Muscle of leg (tissue), 3 donors: ENCODE measurements at regions not wholly inside any gene's neighbourhood (a gene's known extent, or its start where the extent isn't known, plus 50 kb on each side); places are given as distances from the start of the nearest gene placed in this dataset.
A peak's percentile ranks its signal among the peaks of the same experiment; 100 is the strongest.
"Not testable (repeated sequence)": the region's sequence is repeated elsewhere in the genome, so short reads cannot be mapped to it uniquely, and the experiment has no call there.

Experiments
- DNase-seq: peaks from one replicate; pipeline ENCODE4 v3.0.0; 2013
- H3K27ac ChIP-seq: one replicate; pipeline ENCODE4 v1.5.1; 2013; ENCODE audit warnings: mild to moderate bottlenecking, low read length, control low read depth
- H3K27me3 ChIP-seq: one replicate; pipeline ENCODE4 v1.6.1; 2013; ENCODE audit warnings: low read length; ENCODE audit not compliant: control insufficient read depth, insufficient read depth
- H3K36me3 ChIP-seq: one replicate; pipeline ENCODE4 v1.6.1; 2013; ENCODE audit warnings: low read length; ENCODE audit not compliant: control insufficient read depth, insufficient read depth
- H3K4me1 ChIP-seq: one replicate; pipeline ENCODE4 v1.6.1; 2013; ENCODE audit warnings: low read length; ENCODE audit not compliant: control insufficient read depth, insufficient read depth
- H3K4me3 ChIP-seq: one replicate; pipeline ENCODE4 v1.5.1; 2013; ENCODE audit warnings: low read length, control low read depth
- H3K9me3 ChIP-seq: replicated peaks from 2 replicates; pipeline ENCODE4 v1.6.1; 2013; ENCODE audit warnings: low read depth, low read length; ENCODE audit not compliant: control insufficient read depth
- WGBS: methylation state at CpG from one replicate; pipeline ENCODE4 v1.1.5; 2013; ENCODE audit warnings: missing lambda C conversion rate; ENCODE audit not compliant: insufficient coverage; 5-methylcytosine and 5-hydroxymethylcytosine counted together

DNA sequence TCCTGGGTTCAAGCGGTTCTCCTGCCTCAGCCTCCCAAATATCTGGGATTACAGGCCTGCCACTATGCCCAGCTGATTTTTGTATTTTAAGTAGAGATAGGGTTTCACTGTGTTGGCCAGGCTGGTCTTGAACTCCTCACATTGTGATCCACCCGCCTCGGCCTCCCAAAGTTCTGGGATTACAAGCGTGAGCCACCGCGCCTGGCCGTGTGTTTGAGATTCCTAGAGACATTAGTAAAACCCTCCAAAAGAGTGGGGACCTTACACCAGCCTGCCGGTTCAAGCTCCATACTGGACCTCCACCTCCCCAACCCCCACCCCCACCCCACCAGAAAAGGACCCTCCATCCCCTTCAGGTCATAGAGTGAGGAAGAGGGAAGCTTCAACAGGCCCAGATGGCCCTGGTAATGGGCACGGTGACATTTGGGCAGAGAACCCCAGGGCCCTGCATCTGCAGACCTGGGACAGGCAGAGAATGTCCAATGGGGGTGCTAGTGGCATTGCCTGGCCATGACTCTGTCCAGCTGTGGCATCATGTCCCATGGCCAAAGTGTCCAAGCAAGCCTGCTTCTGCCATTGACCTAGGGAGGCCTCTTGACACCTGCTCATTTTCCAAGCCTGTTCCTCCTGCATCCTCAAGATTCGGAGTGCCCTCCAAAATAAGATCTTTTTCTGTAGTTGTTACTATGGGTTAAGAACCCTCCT, 108.9 kb upstream of the KLF13 start:
- Histone ChIP-seq H3K36me3 (no peaks in the 10 kb centered on the region), H3K27me3 (peaks cover under 1% of the 10 kb centered on the region), H3K9me3 (no peaks in the 10 kb centered on the region), H3K4me1 (peaks cover 12% of the 10 kb centered on the region), H3K27ac (no peak overlapping the region), H3K4me3 (no peak overlapping the region)
- DNase-seq: no peak
- 95% methylated on average over 3 of the region's 10 CpGs for WGBS

DNA sequence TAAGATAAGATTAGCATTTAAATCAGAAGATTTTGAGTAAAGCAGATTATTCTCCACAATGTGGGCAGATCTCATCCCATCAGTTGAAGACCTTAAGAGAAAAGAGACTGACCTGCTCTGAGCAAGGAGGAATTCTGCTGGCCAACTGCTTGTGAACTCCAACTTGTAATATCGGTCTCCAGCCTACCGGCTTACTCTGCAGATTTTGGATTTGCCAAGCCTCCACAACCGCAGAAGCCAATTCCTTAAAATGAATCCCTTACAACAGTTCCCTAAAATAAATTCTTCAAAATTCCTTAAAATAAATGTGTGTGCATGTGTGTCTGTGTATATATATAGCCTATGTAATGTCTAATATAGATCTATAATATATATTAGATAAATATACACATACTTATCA, 107.4 kb upstream of the KLF13 start:
- Histone ChIP-seq H3K4me1 (peaks cover 25% of the 10 kb centered on the region), H3K27ac (no peak overlapping the region)

GRCh38 chr15:31221936-31222515, 104.6 kb upstream of the KLF13 start:
- H3K27me3 ChIP-seq: peaks cover 24% of the 10 kb centered on the region
- H3K36me3 ChIP-seq: no peaks in the 10 kb centered on the region
- H3K27ac ChIP-seq: no peak overlapping the region
- H3K9me3 ChIP-seq: no peaks in the 10 kb centered on the region
- peaks cover 22% of the 10 kb centered on the region for H3K4me1 ChIP-seq
- no peak overlapping the region for H3K4me3 ChIP-seq
- DNase-seq: no peak
- WGBS: 52% methylated on average over 6 of the region's 11 CpGs

More for the DNA sequence above, 107.4 kb upstream of the KLF13 start:
- no peak for DNase-seq
- Histone ChIP-seq H3K36me3 (no peaks in the 10 kb centered on the region), H3K9me3 (no peaks in the 10 kb centered on the region), H3K4me3 (no peak overlapping the region), H3K27me3 (peaks cover 16% of the 10 kb centered on the region)
- no CpG with 5 or more reads among the region's 3 CpGs for WGBS

DNA sequence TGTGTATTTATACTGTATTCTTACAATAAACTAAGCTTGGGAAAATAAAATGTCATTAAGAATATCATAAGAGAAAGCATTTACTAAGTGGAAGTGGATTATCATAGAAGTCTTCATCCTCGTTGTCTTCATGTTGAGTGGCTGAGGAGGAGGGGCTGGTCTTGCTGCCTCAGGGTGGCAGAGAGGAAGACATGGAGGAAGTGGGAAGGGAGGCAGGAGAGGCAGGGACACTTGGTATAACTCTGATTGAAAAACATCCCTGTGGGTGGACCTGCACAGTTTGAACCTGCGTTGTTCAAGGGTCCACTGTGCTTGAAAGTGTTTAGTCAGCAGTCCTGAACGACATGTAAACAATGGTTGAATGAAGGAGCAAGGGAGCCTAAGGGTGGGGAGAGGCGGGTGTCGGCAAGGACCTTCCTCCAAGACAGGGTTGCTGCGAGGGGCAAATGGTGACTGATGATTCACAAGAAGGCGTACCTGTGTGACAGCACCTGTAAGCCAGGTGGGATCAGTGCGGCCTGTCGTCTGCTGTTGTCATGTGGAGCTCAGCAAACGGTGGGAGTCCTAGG, 103.8 kb upstream of the KLF13 start:
- Histone ChIP-seq H3K27ac (no peak overlapping the region), H3K4me1 (peaks cover 22% of the 10 kb centered on the region)

GRCh38 chr15:31223478-31224350, 102.9 kb upstream of the KLF13 start:
- 47% methylated on average over 26 of the region's 42 CpGs for WGBS
- Histone ChIP-seq H3K36me3 (no peaks in the 10 kb centered on the region), H3K9me3 (no peaks in the 10 kb centered on the region), H3K4me1 (peaks cover 22% of the 10 kb centered on the region), H3K27me3 (peaks cover 24% of the 10 kb centered on the region), H3K27ac (no peak overlapping the region), H3K4me3 (no peak overlapping the region)
- peak; percentile 50 for DNase-seq

More for the DNA sequence above, 103.8 kb upstream of the KLF13 start:
- Histone ChIP-seq H3K36me3 (no peaks in the 10 kb centered on the region), H3K27me3 (peaks cover 24% of the 10 kb centered on the region), H3K4me3 (no peak overlapping the region), H3K9me3 (no peaks in the 10 kb centered on the region)
- DNase-seq: no peak
- WGBS: 61% methylated on average over 9 of the region's 10 CpGs

GRCh38 chr15:31224661-31225060, 102.0 kb upstream of the KLF13 start:
- Histone ChIP-seq H3K4me1 (peaks cover 22% of the 10 kb centered on the region), H3K27me3 (peaks cover 26% of the 10 kb centered on the region)
- DNase-seq, H3K27ac ChIP-seq, H3K36me3 ChIP-seq, H3K9me3 ChIP-seq, H3K4me3 ChIP-seq: not testable (repeated sequence)
- WGBS: 26% methylated on average over 3 of the region's 4 CpGs

DNA sequence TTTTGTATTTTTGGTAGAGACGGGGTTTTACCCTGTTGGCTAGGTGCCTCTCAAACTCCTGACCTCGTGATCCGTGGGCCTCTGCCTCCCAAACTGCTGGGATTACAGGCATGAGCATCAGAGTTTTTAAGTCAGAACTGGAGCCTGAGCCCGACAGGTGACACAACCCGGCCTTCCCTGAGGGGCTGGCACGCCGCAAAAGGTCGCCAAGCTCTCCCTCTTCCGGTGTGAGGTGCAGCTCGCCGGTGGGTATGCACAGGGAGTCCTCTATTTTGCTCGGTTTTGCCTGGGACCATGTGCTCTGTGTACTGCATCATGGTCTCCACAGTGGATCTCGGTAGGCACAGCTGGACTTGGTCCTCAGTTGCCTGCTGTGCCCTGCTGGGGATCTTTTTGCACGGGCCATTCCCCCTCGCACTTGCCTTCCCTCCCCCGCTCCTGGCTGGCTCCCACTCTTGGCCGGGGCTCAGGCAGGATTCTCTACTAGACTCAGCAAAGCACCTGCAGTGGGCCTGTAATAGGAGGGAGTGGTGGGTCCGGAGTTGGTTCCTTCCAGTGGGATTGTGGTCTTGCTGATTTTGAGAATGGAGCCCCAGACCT, 101.2 kb upstream of the KLF13 start:
- 86% methylated on average over 13 of the region's 18 CpGs for WGBS
- Histone ChIP-seq H3K36me3 (no peaks in the 10 kb centered on the region), H3K9me3 (no peaks in the 10 kb centered on the region), H3K27me3 (peaks cover 26% of the 10 kb centered on the region), H3K4me1 (peaks cover 22% of the 10 kb centered on the region), H3K27ac (no peak overlapping the region), H3K4me3 (no peak overlapping the region)
- DNase-seq: no peak

DNA sequence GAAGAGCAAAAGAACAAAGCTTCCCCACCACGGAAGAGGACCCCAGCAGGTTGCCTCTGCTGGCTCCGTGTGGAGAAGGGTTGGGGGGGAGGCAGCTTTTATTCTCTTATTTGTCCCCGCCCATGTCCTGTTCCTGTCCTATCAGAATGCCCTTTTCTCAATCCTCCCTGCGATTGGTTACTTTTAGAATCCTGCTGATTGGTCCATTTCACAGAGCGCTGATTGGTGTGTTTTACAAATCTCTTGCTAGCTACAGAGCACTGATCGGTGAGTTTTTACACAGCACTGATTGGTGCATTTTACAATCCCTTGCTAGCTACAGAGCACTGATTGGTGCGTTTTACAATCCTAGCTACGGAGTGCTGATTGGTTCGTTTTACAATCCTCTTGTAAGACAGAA, 100.6 kb upstream of the KLF13 start:
- no peak for DNase-seq
- H3K4me3 ChIP-seq: no peak overlapping the region
- H3K27ac ChIP-seq: no peak overlapping the region
- H3K27me3 ChIP-seq: peaks cover 26% of the 10 kb centered on the region
- 93% methylated on average over 3 of the region's 9 CpGs for WGBS
- no peaks in the 10 kb centered on the region for H3K36me3 ChIP-seq
- peaks cover 22% of the 10 kb centered on the region for H3K4me1 ChIP-seq
- H3K9me3 ChIP-seq: no peaks in the 10 kb centered on the region

GRCh38 chr15:31227235-31227634, 99.4 kb upstream of the KLF13 start:
- Histone ChIP-seq H3K36me3 (no peaks in the 10 kb centered on the region), H3K4me3 (no peak overlapping the region), H3K27ac (no peak overlapping the region), H3K4me1 (peaks cover 22% of the 10 kb centered on the region), H3K27me3 (peaks cover 26% of the 10 kb centered on the region), H3K9me3 (no peaks in the 10 kb centered on the region)
- WGBS: no CpG with 5 or more reads among the region's 2 CpGs
- no peak for DNase-seq
